HG03469 (cell line): ENCODE measurements at regions not wholly inside any gene's neighbourhood (a gene's known extent, or its start where the extent isn't known, plus 50 kb on each side); places are given as distances from the start of the nearest gene placed in this dataset.
"Not testable (repeated sequence)": the region's sequence is repeated elsewhere in the genome, so short reads cannot be mapped to it uniquely, and the experiment has no call there.

Experiments
- ATAC-seq: cut with Tn5 transposase; IDR thresholded peaks from one replicate; pipeline ENCODE4 v1.9.1; 2021; ENCODE audit warnings: mild to moderate bottlenecking, moderate library complexity, moderate number of reproducible peaks; ENCODE audit not compliant: unreplicated experiment

DNA sequence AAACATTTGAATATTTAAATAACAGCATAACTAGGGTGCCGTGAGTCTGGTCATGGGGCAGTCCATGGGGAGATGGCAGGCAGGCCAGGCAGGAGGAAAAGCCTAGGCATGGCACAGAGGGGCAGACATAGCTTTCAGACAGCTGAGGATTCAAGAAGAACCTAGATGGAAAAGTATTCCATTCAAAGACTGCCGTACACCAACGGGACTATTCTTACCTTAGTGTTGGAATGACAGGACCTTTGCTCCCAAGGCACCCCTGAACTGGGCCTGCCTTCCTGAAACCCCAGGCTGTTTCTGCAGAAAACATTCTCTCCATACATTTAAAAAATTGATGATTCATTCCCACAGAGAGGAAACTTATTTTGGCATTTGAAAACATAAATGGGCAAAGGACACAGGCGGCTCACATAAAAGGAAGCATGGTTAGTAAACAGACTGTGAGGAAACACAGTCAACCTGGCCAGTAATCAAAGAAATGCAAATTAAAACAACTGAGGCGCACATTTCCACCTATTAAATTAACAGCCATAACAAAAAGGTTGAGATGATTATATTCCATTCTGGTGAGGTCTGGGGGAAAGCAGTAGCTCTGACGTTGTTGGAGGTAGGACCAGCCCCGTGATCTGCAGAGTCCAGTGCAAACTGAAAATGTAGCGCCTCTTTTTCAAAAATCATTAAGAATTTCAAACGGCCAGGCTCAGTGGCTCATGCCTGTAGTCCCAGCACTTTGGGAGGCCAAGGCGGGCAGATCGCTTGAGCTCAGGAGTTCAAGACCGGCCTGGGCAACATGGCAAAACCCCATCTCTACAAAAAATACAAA lies 71.3 kb upstream of the SMAD3 start:
- ATAC-seq: no peak

DNA sequence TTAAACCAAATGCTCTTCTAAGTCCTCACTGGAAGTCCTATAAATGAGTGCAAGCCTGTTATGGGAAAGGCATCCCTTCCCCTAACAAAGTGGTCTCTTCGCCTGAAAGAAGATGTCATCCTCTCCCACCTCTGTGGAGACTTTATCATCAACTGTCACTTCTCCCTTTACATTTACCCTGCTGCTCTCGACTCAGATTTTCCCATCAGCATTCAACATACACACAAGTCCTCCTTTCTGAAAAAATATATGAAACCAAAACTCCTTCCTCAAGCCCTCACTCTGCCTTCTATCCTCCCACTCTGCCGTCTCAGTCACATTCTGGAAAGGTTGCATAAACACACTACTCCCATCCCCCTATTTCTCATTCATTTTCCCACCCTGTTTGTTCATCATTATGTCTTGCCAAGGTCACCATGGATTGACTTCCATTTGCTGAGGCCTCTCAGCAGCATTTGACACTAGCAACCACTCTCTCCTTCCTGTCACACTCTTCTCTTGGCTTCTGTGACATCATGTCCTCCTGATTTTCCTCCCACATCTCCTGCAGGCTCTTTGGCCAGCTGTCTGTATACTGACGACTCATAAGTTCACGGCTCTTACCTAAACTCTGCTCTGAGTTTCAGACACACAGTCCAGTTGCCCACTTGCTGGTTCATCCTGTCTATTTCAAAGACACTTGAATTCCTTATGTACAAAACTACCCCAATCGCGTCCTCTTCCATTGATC lies 70.3 kb upstream of the SMAD3 start:
- no peak for ATAC-seq

DNA sequence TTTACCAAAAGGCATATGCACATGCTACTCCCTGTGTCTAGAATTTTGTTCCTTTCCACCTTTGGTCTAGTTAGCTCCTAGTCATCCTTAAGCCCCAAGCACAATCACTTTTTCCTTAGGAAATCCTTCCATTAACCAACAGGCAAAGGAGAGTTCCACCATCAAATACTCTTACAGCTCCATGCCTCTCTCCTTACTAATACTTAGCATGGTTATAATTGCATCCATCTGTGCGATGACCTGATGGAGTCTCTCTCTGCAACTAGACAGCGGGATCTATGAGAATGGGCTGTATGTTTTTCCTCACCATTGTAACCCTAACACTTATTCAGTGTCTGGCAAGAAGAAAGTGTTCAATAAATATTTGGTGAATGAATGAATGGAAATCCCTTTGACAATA lies 69.3 kb upstream of the SMAD3 start:
- no peak for ATAC-seq

DNA sequence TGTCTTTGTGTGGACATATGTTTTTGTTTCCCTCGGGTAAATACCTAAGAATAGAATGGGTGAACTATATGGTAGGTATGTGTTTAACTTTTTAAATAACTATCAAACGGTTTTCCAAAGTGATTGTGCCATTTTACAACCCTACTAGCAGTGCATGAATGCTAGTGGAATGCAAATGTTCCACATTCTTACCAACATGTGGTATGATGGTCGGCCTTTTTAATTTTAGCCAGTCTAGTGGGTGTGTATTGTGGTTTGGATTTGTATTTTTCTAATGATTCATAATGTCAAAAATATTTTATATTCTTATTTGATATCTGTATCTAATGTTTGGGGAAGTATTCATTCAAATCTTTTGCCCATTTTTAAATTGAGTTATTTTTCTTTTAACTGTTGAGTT lies 68.2 kb upstream of the SMAD3 start:
- no peak for ATAC-seq

DNA sequence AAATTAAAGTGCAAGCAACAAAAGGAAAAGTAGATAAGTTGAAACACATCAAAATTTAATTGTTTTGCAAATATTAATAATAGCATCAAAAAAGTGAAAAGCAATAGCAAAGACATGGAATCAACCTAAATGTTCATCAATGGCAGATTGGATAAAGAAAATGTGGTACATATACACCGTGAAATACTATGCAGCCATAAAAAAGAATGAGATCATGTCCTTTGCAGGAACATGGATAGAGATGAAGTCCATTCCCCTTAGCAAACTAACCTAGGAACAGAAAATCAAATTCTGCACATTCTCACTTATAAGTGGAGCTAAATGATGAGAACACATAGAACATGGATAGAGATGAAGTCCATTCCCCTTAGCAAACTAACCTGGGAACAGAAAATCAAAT lies 67.2 kb upstream of the SMAD3 start:
- ATAC-seq: not testable (repeated sequence)

DNA sequence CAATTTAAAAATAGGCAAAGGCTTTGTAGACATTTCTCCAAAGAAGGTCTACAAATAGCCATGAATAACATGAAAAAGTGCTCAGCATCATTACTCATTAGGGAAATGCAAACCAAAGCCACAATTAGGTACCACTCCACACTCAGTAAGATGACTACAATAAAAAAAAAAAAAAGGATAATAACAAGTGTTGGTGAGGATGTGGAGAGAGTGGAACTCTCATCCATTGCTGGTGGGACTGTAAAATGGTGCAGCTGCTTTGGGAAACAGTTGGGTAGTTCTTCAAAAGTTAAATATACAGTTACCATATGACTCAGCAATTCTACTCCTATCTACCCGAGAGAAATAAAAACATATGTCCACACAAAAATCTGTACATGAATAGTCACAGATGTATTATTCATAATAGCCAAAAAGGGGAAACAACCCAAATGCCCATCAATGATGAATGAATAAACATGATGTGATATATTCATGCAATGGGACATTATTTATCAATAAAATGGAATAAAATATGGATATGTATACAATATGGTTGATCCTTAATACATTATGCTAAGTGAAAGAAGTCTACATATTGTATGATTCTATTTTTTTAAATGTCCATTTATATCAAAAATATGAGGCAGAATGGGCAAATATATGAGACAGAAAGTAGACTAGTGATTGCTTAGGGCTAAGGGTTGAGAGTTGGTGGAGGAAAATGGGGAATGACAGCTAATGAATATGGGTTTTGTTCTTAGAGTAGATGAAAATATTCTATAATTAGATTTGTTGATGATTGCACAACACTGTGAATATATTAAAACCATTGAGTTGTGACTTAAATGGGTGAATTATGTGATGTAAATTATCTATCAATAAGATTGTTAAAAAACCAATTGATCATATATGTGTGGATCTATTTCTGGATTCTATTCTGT lies 66.1 kb upstream of the SMAD3 start:
- no peak for ATAC-seq

DNA sequence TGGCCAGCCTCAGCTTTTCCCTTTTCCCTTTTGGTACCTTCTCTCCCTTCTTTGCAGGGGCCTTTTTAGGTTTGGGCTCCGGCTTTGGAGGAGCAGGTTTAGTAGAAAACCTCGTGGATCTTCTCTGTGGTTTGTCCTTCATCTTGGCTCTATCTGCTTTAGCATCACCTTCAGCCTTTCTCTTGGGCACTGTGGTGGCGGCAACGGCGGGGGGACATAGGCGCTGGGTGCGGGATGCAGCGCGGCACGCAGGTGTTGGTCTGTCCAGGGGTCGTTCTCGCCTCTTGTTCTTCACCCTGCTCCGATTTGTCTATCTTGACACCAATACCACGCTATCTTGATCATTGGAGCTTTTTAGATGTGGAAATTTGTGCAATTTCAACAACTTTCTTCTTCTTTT lies 64.5 kb upstream of the SMAD3 start:
- ATAC-seq: no peak

DNA sequence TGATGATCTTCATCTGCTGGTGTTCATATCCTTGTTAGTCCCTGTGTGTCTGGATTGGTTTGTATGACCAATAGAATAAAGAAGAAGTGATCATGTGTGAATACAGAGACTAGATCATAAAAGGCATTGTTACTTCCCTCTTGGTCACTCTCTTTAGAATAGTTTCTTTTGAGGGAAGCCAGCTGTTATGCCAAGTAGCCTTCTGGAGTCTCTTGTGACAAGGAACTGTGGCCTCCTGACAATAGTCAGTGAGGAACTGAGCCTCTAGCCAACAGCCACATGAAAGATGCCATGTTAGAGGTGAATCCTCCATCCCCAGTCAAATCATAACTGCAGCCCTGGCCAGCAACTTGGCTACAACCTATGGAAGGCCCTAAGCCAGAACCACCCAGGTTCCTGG lies 63.0 kb upstream of the SMAD3 start:
- no peak for ATAC-seq

DNA sequence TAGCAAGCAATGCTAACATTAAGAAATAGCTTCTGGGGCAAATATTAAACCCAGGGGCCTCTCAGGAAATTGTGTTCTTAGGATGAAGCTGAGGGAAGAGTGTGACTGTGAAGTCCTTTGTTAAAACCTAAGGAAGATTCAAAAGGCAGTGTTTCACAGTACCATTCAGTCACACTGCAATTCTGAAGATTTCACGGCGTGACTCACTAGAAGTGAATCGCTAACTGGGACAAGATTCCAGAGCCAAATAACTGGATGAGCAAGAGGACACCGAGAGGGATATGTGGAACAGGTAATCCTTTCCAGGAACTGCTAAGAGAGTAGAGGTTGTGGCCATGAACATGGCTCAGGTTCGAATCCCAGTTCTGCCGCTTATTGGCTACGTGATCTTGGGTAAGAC lies 61.8 kb upstream of the SMAD3 start:
- ATAC-seq: no peak

DNA sequence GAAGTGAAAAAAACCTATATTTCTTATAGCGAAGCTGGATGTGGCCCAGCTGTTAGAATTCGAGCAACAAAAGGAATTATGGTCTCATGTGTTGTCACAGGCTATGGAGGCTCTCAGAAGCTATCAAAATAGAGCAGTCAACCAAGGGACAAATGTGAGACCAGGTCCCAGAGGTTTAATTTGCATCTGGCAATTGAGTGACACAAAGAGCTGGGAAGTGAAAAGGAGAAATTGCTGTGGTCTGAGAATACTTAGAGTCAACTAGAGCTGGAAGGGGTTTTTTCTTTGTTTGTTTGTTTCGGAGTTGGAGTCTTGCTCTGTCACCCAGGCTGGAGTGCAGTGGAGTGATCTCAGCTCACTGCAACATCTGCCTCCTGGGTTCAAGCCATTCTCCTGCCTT lies 61.3 kb upstream of the SMAD3 start:
- no peak for ATAC-seq

DNA sequence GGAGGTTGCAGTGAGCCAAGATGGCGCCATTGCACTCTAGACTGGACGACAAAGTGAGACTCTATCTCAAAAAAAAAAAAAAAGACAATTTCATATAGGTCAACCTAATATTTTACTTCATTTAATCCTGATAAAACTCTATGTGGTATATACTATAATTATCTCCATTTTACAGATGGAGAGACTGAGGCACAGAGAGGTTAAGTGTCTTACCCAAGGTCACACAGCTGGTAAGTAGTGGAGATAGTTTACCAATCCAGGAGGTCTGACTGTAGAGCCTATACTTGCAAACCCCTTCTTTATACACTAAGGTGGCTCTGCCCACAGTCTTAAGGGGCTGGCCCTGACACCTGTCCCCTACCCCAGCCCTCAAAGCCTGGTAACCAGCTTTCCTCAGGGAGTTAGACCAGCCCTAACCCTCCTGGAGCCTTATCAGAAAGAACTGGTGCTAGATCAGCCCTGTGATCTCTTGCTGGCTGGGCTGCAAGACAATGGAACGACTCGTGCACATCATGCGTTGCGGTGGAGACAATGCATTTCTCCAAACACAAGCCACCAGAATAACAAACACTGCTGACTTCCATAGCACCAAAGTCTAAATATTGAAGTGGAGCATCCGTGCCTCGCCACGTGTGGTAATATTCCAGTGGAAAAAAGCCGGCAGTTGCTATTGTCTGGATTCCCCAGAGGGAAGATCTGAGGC lies 60.0 kb upstream of the SMAD3 start:
- no peak for ATAC-seq

DNA sequence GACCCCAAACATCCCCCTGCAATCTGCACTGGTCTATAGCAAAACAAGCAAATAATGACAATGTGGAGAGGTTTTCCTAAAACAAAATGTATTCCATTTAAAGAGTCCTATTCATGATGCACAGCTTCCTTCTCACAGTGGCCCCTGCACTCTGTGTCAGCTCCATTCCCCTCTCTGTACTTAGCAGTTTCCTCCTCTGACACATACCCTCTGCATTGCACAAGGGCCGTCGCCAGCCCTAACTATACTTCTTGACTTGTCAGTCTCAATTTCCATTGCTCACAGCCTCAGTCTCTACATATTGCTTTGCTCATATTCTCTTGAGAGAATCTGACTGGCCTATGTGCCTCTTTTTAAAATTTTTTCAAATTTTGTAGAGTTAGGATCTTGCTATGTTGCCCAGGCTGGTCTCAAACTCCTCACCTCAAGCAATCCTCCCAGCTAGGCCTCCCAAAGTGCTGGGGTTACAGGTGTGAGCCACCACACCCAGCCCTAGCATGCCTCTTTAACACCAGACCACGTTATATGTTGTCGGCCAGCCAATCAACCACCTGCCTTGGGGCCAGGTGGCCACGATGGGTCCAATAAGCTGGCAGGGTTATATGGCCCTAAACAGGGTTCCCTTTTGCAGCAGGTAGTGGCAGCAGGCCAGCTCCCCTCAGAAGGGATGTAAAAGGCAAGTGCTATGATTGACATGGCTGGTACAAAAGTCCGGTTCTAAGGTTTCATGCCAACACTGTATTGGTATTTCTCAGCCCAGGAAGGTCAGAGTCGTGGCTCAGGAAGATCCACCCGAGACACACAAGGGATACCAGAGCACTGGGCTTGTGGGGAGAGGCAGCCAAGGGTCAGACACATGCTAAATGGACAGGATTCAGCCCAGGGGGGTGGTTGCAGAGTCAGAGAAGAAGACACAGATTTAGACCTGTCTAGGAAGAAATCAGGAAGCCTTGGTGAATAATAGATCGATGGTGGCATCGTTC lies 59.0 kb upstream of the SMAD3 start:
- ATAC-seq: no peak

DNA sequence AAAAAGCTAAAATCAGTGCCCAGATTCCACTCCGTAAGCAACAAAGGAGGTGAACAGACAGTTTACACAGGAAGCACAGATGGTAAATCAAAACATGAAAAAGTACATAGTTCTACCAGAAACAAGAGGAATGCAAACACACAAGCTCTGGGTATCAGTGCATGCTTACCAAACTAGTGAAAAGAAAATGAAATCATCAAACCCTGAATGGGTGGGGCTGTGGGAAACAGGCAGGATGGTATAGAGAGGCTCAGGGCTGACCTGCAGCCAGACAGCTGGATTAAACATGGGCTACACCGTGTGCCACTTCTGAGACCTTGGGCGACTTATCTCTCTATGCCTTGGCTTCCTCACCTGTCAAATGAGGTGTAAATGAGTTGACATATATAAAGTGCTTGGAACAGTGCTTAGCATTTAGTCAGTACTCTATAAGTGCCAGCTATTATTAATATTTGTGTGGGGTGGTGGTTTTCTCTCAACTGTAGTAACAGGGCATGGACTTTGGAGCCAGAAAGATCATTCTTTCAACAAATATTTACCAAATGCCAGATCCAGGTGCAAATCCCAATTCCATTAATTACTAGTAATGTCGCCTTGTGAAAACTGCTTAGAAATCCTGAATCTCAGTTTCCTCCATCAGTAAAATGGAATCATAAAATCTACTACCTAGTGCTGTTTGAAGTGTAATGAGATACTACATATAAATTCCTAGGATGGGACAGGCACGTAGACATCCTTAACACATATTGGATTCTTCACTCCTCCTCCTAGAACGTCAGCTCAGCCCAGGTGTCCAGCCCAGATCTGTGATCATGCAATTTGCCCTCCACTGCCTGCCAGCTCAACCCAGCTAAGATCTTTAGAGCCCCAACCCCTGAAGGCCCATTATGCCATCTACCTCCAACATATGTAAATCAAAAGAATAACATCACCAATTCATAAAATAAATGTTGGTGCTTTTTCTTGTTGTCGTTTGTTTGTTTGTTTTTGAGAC lies 55.5 kb upstream of the SMAD3 start:
- ATAC-seq: no peak

DNA sequence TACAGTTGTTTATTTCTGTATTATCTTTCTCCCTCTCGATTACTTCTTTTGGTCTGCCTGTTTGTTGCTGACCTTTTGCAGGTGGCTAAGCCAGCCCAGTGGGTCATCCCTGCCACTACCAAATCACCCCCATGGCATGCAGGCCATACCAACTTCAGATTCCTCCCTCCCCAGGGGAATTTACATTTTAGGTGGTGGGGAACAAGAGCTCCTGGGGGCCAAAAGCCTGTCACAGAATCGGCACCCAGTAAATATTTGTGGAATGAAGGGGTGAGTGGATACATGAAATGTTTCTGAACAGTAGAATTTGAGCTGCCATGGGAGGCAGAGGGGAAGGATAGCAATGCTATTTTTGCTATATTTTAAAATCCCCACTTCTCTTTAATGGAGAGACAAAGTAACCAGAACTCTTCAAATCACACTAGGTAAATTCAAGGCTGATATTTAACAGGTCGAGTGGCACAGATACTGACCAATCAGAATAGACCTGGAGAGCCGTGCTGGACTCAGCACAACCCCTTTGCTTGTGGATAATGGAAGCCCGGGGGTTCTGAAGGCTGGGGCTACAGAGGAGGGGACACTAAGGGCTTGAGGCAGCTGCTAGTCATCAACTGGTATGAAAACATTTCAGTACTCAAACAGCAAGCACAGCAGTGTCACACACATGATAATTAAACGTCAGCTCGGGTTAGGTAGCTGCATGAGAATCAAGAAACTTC lies 54.3 kb upstream of the SMAD3 start:
- ATAC-seq: no peak

DNA sequence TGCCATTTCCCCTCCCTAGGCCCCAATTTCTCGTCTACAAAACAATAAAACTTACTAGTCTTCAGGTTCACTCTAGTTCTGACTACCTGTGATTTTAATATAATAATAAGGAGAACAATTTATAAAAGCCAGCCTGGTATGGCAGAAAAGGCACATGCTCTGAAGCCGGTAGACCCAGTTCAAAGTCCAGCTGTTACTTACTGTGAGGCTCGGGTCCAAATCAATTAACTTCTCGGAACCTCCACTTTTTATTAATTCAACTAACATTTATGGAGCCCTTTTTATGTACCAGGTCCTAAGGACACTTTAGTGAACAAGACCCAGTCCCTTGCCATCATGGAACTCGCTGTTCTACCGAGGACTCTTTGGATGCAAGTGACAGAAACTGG lies 53.8 kb upstream of the SMAD3 start:
- no peak for ATAC-seq

DNA sequence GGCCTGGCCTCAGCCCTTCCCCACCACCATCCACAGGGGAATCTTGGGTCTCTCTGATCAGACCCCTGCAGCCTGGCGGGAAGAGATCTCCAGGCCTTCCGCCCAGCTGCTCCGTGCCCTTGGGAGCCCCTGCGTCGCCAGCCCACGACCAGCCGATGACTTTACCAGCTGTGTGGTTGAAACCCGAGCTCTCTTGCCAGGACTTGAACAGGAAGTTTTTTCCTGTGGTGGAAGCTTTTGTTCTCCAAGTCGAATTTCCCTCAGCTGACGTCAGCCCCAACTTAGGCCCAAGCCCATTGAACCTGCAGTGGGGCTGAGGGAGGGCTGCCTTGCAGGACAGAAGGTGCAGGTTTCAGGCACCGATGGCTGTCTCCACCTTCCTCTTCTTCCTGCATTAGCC lies 51.7 kb upstream of the SMAD3 start:
- no peak for ATAC-seq
